Fibroblast of upper back skin (primary cell): ENCODE measurements at regions not wholly inside any gene's neighbourhood (a gene's known extent, or its start where the extent isn't known, plus 50 kb on each side); places are given as distances from the start of the nearest gene placed in this dataset.
A peak's percentile ranks its signal among the peaks of the same experiment; 100 is the strongest.
"Not testable (repeated sequence)": the region's sequence is repeated elsewhere in the genome, so short reads cannot be mapped to it uniquely, and the experiment has no call there.

Experiments
- DNase-seq: peaks from one replicate; pipeline ENCODE4 v3.0.0-alpha.2; 2013

DNA sequence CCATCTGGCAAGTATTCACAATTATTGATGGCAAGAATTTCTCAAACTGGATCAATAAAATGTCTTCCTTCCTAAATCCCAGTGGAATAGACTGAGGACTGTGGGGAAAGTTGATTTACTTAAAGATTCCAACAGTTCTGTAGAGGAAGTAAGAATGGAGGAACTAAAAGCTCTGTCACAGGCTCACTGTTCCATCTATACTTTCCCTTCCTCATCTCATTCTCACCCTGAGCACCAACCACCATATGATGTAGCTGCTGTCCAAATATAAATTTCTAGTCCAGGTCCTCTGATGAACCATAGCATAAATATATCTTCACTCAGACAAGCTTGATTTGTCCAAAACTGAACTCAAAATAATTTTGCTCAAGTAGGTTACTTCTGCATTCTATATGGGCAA, 786.9 kb downstream of the TTLL7 start:
- DNase-seq: not testable (repeated sequence)

DNA sequence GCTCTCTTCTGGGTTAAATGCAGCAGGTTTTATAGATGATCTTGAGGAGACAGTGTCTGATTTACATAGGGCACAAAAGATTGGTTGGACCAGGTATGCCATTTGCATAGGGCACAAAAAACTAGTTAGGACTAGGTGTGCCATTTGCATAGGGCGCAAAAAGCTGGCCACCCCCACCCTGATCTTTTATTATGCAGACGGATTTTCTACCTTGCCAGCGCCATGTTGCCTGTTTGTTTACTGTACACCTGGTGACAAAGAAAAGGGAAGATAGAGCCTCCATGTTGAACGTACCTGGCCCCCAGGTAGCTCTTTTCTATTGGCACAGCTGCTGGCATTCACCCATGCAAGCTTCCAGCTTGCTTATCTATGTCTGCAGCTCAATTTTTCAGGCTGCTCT, 790.4 kb downstream of the TTLL7 start:
- not testable (repeated sequence) for DNase-seq

DNA sequence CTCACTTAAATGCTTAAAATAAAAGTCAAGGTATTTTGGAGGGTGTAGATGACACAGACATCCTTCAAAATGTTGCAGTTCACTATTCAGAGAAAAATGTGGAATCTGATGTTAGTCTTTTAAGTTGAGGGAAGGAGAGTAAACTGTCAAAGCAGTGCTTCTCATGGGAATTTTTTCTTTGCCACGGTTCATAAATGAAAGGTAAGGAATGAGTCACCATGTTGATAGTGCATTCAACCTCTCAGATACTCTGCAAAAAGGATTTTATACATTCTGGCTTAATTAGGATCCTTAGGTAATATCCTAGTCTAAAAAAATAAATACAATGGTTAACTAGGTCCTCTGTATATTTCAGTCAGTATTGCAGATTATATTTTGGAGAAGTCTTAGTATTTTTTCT, 804.3 kb downstream of the TTLL7 start:
- DNase-seq: not testable (repeated sequence)

DNA sequence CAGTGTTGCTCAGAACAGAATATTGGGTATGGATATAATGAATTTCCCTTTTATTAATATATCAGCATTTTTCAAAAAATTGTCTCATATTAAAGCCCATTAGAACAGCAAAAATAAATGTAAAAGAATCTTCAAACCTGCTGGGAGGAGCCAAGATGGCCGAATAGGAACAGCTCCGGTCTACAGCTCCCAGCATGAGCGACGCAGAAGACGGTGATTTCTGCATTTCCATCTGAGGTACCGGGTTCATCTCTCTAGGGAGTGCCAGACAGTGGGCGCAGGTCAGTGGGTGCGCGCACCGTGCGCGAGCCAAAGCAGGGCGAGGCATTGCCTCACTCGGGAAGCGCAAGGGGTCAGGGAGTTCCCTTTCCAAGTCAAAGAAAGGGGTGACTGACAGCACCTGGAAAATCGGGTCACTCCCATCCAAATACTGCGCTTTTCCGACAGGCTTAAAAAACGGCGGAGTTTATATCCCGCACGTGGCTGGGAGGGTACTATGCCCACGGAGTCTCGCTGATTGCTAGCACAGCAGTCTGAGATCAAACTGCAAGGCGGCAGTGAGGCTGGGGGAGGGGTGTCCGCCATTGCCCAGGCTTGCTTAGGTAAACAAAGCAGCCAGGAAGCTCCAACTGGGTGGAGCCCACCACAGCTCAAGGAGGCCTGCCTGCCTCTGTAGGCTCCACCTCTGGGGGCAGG, 816.8 kb downstream of the TTLL7 start:
- not testable (repeated sequence) for DNase-seq

DNA sequence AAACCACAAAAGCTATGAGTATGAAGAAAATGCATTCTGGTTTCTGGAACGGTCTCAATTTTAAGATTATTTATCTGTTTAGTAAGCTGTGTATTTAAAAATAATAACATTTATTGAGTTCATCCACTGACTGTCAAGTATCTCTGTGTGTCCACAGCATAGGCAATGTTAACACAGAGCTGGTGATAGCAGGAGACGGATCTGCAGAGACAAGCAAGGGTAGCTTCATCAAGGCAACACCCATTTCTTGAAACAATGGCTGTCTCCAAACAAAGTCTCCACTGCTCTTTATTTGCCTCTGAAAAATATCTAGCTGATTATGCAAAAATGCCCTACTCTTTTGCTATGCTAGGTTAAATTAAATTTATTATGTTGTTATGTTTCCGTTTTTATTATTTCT, 818.3 kb downstream of the TTLL7 start:
- DNase-seq: not testable (repeated sequence)

DNA sequence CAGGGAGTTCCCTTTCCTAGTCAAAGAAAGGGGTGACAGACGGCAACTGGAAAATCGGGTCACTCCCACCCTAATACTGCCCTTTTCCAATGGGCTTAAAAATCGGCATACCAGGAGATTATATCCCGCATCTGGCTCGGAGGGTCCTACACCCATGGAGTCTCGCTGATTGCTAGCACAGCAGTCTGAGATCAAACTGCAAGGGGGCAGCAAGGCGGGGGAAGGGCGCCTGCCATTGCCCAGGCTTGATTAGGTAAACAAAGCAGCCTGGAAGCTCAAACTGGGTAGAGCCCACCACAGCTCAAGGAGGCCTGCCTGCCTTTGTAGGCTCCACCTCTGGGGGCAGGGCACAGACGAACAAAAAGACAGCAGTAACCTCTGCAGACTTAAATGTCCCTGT, 831.3 kb downstream of the TTLL7 start:
- not testable (repeated sequence) for DNase-seq

DNA sequence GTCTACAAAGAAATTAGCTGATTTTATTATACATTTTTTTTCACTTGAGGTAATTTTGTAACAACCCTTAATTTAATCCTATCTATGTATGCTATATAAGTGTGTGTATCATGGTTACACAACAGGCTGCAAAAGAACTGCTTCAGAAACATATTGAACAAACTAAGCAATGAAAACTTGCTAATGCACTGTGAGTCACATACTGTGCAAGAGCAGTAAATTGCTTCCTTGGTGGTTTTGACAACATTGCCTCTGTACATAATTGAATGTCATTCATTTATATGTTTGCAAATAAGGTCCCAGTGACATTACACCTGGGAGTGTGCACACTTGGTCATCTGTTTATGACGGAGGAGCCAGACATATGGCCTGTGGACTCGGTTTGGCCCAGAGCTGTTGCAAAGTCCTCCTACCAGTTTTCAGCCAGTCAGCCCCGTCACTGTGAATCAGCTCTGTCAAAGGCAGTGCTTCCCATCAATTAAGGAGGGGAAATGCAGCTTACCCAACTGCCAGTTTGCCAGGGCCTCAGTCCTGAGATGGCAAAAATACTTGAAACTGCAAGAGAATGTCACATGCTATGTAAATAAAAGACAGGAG, 835.0 kb downstream of the TTLL7 start:
- peak; percentile 4 for DNase-seq

DNA sequence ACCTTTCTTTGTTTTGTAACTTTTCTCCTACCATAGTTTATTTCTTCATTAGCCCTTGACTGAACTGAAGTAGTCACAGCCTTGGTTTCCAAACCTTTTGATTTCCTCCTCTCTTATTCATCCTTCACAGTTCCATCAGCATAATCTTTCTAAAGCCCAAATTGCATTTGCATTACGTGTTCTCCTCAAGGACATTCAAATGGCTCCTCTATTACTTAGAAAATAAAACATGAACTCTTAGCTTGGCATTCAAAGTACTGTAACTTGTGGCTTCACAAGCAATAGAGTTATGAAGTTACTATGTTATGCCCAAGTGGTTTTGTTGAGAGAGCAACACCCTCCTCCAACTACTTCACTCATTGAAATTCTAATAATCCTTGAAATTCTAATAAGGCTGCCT, 840.0 kb downstream of the TTLL7 start:
- not testable (repeated sequence) for DNase-seq

DNA sequence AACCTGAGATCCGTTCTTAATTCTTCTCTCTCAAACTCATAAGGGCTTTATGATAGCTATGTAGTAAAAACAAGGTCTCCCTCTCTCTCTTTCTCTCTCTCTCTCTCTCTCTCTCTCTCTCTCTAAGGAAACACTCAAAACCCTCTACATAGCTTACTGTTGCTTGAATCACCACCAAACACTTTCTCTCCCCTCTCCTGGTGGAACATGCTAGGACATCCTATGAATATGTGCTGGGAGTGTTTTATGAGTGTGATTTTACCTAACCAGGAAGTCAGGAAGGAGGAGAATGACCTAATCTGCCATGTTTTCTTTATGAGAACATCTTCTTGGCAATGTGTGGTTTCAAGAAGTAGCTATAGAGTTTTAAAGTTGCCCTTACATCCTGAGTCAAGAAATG, 844.6 kb downstream of the TTLL7 start:
- DNase-seq: peak; percentile 27

DNA sequence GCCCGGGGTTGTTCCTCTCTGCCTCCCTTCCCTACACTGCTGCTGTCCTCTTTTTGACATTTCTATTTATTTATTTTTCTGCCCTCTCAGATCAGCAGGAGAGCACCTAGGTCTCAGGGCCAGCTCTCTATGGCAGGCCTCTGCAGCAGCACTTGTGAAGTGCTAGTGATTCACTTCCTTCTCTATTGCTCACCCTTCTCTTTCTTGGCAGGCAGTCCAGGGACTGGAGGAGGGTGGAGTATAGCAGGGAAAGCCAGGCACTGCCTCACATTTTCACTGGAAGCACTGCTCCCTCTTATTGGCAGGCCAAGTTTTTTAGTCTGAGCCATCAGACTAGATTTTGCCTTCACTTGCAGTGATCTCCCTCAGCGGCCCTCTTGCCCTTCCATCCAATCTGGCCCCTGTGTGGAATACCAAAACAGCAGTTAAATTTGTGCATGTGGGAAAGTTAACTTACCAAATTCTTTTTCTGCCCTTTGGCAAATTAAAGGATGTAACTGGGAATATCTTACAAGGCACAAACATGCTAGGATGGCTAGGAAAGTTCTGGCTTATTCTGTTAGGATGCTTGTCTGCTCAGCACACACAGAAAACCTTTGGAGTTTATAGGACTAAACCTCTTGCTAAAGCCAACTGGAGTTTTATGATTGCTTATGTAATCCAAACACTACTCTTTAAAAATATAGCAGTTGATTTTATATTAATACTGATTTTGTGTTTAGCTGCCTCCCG, 847.6 kb downstream of the TTLL7 start:
- peak; percentile 89 for DNase-seq

DNA sequence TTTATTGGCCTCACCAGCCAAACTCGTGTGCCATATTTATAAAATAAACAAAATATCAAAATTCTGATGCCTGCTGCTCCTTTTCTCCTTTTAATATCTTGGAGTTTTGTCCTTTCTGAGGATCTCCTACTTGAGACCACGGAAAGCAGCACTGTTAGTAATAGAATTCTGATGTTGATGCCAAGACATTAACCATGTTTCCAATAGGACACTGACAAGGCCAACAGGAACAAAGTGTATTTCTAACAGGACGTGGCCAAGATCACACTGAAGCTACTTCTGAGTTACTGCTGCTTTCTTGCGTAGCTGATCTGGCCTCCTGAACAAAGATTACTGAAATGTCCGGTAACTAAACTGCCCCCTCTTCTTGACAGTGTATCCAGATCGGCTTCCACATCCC, 848.5 kb downstream of the TTLL7 start:
- peak; percentile 3 for DNase-seq

DNA sequence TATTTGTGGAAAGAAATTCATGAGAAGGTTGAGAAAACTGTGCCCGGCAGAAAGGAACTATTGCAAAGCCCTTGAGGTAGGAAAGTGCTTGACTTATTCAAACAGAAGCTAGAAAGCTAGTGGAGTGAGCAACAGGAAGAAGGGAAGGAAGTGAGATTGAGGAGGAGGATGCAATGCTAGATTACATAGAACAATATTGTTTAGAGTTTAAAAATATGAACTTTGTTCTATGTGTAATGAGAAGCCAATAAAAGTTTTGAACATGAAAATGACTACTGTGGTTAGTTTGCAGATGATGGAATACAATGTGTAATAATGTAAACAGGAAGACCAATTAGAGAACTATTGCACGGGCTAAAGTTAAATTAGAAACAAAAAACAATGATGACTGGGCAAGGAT, 853.1 kb downstream of the TTLL7 start:
- DNase-seq: not testable (repeated sequence)

DNA sequence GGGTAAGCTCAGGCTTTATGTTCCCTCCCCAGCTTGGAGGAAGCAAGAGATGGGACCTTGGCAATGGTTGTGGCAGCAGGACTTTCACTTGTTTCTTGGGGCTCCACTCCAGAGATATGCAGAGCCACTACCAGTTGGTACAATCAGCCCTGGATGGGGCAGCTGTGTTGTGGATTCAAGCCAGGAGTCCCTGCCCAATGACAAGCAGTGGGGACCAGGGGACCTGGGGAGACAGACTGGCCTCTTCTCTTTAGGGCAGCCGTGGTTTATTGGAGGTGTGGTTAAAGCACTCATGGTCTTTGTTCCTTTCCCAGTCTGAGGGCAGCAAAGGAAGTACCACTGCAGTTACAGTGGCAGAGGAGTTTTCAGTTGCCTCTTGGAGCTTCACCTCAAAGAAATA, 856.1 kb downstream of the TTLL7 start:
- DNase-seq: not testable (repeated sequence)

DNA sequence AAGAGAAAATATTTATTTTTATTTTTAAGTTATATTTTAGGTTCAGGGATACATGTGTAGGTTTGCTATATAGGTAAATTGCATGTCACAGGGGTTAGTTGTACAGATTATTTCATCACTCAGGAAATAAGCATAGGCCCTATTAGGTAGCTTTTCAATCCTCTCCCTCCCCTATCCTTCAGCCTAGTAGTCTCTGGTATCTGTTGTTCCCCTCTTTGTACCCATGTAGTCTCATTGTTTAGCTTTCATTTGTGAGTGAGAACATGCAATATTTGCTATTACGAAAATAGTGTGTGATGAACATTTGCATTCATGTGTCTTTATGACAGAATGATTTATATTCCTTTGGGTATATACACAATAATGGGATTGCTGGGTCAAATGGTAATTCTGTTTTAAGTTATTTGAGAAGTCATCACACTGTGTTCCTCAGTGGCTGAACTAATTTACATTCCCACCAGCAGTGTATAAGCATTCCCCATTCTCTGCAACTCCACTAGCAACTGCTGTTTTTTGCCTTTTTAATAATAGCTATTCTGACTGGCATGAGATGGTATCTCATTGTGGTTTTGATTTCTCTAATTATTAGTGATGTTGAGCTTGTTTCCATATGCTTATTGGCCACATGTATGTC, 863.3 kb downstream of the TTLL7 start:
- DNase-seq: not testable (repeated sequence)

DNA sequence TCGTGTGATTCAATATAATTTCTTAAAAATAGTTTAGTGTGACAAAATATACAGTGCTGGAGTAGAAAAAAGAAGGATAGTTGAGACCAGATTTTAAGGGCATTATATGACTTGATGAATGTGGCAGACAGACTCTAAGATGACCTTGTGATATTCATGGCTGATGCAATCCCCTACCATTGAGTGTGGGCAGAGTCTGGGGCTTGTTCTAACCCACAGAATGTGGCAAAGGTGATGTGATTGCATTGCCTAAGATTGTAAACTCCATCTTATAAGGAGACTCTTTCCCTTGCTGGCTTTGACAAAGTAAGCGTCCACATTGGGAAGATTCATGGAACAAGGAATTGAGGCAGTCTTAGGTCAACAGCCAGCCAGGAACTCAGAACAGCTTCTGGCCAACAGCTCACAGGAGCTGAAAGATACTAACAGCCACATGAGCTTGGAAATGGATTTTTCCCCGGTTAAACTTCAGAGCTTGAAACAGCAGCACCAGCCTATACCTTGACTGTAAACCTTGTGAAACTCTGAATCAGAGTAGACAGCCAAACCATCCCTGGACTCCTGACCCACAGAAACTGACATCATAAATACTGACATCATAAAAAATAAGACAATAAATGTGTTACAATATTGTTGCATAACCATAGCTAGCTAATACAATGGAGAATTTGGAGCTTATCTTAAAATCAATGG, 864.5 kb downstream of the TTLL7 start:
- not testable (repeated sequence) for DNase-seq

DNA sequence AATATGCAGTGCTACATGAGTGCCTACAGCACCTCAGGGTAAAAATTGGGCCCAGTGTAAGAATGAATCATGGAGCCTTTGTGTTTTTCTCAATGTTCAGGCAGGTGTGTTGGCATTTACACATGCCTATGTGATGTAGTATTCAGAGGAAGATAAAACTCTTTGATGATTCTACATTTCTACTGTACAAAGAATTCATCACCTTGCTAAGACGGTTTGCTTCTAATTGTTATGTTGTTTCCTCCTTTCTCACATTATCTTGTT, 867.3 kb downstream of the TTLL7 start:
- no peak for DNase-seq

DNA sequence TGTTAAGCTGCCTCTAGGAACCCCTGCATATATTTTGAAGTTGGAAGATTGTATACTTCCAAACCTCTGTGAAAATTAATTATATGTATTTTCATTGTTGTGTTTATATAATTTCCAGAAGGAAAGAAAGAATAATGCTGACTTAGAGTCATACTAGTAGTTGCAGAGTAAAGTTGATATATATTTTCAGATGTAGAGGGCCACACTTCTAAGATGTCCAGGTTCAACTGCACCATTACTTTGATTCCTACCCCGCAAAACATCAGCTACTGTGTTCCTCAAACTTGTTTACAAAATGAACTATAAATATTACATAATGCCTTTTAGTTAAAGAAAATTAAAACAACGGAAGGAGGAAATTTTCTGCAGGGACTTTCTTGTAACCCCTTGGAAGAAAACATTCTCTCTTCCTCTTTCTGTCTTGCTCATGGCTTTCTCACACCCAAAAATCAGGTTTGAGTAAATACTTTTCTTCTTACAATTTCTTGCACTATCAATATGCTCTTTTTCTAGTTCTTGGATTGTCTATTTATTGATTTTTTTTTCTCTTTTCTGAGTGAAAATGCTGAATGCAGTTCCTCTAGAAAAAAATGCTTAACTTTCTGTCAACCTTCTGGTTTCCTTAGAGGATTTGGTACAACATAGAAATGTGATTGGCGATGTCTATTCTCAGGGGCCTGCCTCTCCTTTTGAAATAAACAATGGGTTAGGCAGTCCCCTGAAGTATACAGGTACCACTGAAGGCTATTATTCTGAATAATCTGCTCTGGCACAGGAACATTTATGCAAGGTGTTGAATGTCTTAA, 867.8 kb downstream of the TTLL7 start:
- no peak for DNase-seq

DNA sequence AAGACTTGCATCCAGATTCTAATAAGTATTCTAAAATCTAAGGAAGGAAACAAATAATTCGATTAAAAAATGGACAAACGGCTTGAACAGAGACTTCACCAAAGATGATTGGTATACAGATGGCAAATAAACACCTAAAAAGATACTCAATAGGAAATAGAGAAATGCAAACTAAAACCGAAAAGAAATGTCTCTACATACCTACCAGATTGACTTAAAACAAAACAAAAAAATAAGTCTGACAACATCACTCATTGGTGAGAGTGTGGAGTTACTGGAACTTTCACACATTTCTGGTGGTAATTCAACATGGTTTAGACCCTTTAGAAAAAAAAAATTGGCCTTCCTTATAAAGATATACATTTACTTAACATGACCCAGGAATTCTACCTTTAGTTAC, 869.8 kb downstream of the TTLL7 start:
- no peak for DNase-seq

DNA sequence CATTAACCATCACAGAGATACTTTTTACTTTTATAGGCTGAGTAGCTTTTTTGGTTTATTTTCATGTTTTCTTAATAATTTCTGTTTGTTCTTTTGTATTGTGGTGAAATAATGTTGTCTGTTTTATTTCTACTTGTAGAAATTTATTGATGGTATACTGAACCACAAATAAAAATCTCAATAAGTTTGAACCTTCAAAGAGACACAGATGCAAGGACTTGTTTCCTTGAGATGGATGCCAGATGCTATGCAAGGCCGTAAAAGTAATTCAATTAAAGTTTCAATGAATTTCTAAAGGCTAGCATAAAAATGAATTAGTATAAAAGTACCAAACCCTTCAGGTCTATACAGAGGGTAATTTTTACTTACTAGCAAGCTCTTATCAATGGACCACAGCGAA, 873.5 kb downstream of the TTLL7 start:
- DNase-seq: no peak

DNA sequence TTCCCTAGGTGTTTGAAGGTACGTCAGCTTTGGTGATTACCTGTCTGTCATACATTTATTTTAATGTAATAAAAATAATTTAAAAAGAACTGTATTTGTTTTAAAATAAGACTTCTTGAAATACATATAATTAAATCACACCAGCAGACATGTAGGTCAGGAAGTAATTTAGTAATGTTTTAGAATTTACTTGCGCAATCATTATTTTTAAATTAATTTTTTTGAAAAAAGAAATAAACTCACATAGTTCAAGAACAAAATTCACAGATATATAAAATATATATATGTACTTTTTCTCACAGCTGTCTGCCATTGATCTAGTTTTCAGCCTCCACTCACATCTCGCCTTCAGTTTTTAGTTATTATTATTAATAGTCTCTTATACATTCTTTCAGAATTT, 875.9 kb downstream of the TTLL7 start:
- no peak for DNase-seq

DNA sequence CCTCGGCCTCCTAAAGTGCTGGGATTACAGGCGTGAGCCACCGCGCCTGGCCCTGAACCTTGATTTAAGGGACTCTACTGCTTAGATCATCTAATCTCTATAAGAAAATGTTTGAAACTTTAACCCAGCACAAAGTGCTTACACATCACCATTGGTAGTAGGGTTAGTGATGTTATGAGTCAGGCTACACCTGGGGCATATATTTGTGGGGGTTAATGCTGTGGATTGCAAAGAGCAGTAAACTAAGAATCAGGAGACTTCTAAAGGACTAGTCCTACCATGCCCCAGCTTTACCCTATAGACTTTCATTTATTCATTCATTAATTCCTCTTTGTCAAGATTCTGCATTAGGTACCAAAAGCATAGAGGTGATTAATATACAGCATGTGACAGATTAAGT, 880.5 kb downstream of the TTLL7 start:
- no peak for DNase-seq

DNA sequence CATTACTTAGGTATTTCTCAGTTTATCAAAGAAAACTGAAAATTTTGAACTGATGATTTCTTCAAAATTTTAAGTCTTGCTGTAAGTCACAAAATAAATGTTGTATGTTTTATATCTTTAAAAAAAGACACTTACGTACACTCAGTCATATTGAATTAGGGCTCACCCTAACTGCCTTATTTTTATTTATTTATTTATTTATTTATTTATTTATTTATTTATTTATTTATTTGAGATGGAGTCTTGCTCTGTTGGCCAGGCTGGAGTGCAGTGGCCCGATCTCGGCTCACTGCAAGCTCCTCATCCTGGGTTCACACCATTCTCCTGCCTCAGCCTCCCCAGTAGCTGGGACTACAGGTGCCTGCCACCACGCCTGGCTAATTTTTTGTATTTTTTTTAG, 881.9 kb downstream of the TTLL7 start:
- not testable (repeated sequence) for DNase-seq

DNA sequence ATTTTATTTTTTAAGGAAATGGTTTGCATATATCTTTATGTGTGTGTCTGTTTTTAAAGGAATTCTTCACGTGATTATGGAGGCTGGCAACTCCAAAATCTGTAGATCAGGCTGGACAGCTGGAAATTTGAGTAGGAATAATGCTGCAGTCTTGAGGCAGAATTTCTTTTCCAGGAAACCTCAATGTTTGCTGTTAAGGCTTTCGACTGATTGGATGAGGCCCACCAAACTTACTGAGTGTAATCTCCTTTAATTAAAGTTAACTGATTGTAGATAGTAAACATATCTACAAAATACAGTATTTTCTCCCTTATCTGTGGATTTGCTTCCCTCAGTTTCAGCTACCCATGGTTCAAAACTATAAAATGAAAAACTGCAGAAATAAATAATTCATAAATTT, 883.1 kb downstream of the TTLL7 start:
- DNase-seq: no peak
